ENCODE measurements at regions not wholly inside any gene's neighbourhood (a gene's known extent, or its start where the extent isn't known, plus 50 kb on each side); places are given as distances from the start of the nearest gene placed in this dataset.
A peak's percentile ranks its signal among the peaks of the same experiment; 100 is the strongest.

GRCh38 chr4:53680598-53680997 lies 89.3 kb upstream of the LNX1 start:
- Histone ChIP-seq H3K9me3 (replicated peaks) (no peaks in the 10 kb centered on the region), H3K36me3 (no peaks in the 10 kb centered on the region), H3K27me3 (ENCODE audit: low read depth) (peaks cover 3% of the 10 kb centered on the region), H3K27ac (replicated peaks) (no peak overlapping the region), H3K4me3 (no peak overlapping the region), H3K4me1 (peaks cover 12% of the 10 kb centered on the region)
- no peak for DNase-seq
- TF ChIP-seq CTCF (IDR thresholded peaks at IDR 0.05; ENCODE audit: borderline replicate concordance) = no peak
- intact Hi-C loops (cut with micrococcal nuclease) = no loop called here

- Histone ChIP-seq H3K27ac (replicated peaks) (no peak overlapping the region), H3K9me3 (replicated peaks) (no peaks in the 10 kb centered on the region), H3K36me3 (no peaks in the 10 kb centered on the region), H3K27me3 (ENCODE audit: low read depth) (peaks cover 3% of the 10 kb centered on the region), H3K4me3 (no peak overlapping the region), H3K4me1 (peaks cover 12% of the 10 kb centered on the region)
- intact Hi-C loops (cut with micrococcal nuclease) = no loop called here
- DNase-seq = no peak
- no peak for TF ChIP-seq CTCF (IDR thresholded peaks at IDR 0.05; ENCODE audit: borderline replicate concordance)
These were observed 88.9 kb upstream of the LNX1 start for GRCh38 chr4:53680168-53680567.

GRCh38 chr4:53676402-53676871 lies 85.2 kb upstream of the LNX1 start:
- H3K4me3 ChIP-seq = no peak overlapping the region
- H3K27me3 ChIP-seq (ENCODE audit: low read depth) = no peaks in the 10 kb centered on the region
- H3K9me3 ChIP-seq (replicated peaks) = no peaks in the 10 kb centered on the region
- DNase-seq = no peak
- intact Hi-C loops (cut with micrococcal nuclease) = no loop called here
- H3K36me3 ChIP-seq = no peaks in the 10 kb centered on the region
- peaks cover 16% of the 10 kb centered on the region for H3K4me1 ChIP-seq
- no peak for TF ChIP-seq CTCF (IDR thresholded peaks at IDR 0.05; ENCODE audit: borderline replicate concordance)
- H3K27ac ChIP-seq (replicated peaks) = peak overlapping the region; percentile 67

GRCh38 chr4:53674903-53675302 lies 83.6 kb upstream of the LNX1 start:
- intact Hi-C loops (cut with micrococcal nuclease) = no loop called here
- Histone ChIP-seq H3K4me1 (peaks cover 16% of the 10 kb centered on the region), H3K9me3 (replicated peaks) (no peaks in the 10 kb centered on the region), H3K27ac (replicated peaks) (no peak overlapping the region), H3K4me3 (no peak overlapping the region), H3K27me3 (ENCODE audit: low read depth) (no peaks in the 10 kb centered on the region), H3K36me3 (no peaks in the 10 kb centered on the region)
- no peak for TF ChIP-seq CTCF (IDR thresholded peaks at IDR 0.05; ENCODE audit: borderline replicate concordance)
- DNase-seq = no peak

- intact Hi-C loops (cut with micrococcal nuclease) = no loop called here
- peaks cover 3% of the 10 kb centered on the region for H3K9me3 ChIP-seq (replicated peaks)
- no peak overlapping the region for H3K27ac ChIP-seq (replicated peaks)
- TF ChIP-seq CTCF (IDR thresholded peaks at IDR 0.05; ENCODE audit: borderline replicate concordance) = no peak
- H3K36me3 ChIP-seq = no peaks in the 10 kb centered on the region
- no peak overlapping the region for H3K4me3 ChIP-seq
- H3K27me3 ChIP-seq (ENCODE audit: low read depth) = no peaks in the 10 kb centered on the region
- DNase-seq = no peak
- peaks cover 16% of the 10 kb centered on the region for H3K4me1 ChIP-seq
These were observed 81.6 kb upstream of the LNX1 start for GRCh38 chr4:53672873-53673272.

GRCh38 chr4:53671757-53672156 lies 80.5 kb upstream of the LNX1 start:
- Histone ChIP-seq H3K9me3 (replicated peaks) (peaks cover 12% of the 10 kb centered on the region), H3K4me1 (peaks cover 12% of the 10 kb centered on the region), H3K36me3 (no peaks in the 10 kb centered on the region), H3K27ac (replicated peaks) (peak overlapping the region; percentile 55), H3K27me3 (ENCODE audit: low read depth) (no peaks in the 10 kb centered on the region), H3K4me3 (no peak overlapping the region)
- no peak for DNase-seq
- TF ChIP-seq CTCF (IDR thresholded peaks at IDR 0.05; ENCODE audit: borderline replicate concordance) = no peak
- intact Hi-C loops (cut with micrococcal nuclease) = no loop called here
